Loucy (cell line): ENCODE measurements at regions not wholly inside any gene's neighbourhood (a gene's known extent, or its start where the extent isn't known, plus 50 kb on each side); places are given as distances from the start of the nearest gene placed in this dataset.

ENCODE experiments used
- H2AFZ ChIP-seq: fragments of 200-600 bp; sonication (generic); 2 replicates; pipeline ENCODE4 v1.6.0; 2016; ENCODE audit warnings: antibody characterized with exemption, mild to moderate bottlenecking, low read length, moderate library complexity
- H3F3A ChIP-seq: fragments of 200-600 bp; 2 replicates; pipeline ENCODE4 v1.6.0; 2016; ENCODE audit warnings: antibody characterized with exemption, low read depth, mild to moderate bottlenecking
- H3K27me3 ChIP-seq: fragments of 200-600 bp; sonication (generic); 2 replicates; pipeline ENCODE4 v1.6.1; 2014; ENCODE audit warnings: low read length, mild to moderate bottlenecking; ENCODE audit not compliant: insufficient read depth, poor library complexity, severe bottlenecking
- H3K36me3 ChIP-seq: fragments of 200-600 bp; sonication (generic); 2 replicates; pipeline ENCODE4 v1.6.1; 2016; ENCODE audit warnings: low read length; ENCODE audit not compliant: insufficient read depth
- H3K4me1 ChIP-seq: fragments of 200-600 bp; sonication (generic); 2 replicates; pipeline ENCODE4 v1.5.1; 2014; ENCODE audit warnings: low read length, mild to moderate bottlenecking; ENCODE audit not compliant: insufficient read depth, poor library complexity, severe bottlenecking
- H3K4me2 ChIP-seq: fragments of 200-600 bp; sonication (generic); 2 replicates; pipeline ENCODE4 v1.6.0; 2014; ENCODE audit warnings: antibody characterized with exemption, low read length, low read depth, mild to moderate bottlenecking; ENCODE audit not compliant: poor library complexity, severe bottlenecking
- H3K4me3 ChIP-seq: fragments of 200-600 bp; sonication (generic); 2 replicates; pipeline ENCODE4 v1.5.1; 2014; ENCODE audit warnings: low read length, mild to moderate bottlenecking, mixed read lengths; ENCODE audit not compliant: poor library complexity, severe bottlenecking
- H3K79me2 ChIP-seq: fragments of 200-600 bp; sonication (generic); 2 replicates; pipeline ENCODE4 v1.6.1; 2014; ENCODE audit warnings: low read length; ENCODE audit not compliant: insufficient read depth
- H3K9ac ChIP-seq: fragments of 200-600 bp; sonication (generic); 2 replicates; pipeline ENCODE4 v1.6.0; 2014; ENCODE audit warnings: mild to moderate bottlenecking, low read depth, low read length, moderate library complexity; ENCODE audit not compliant: poor library complexity, severe bottlenecking
- H3K9me2 ChIP-seq: fragments of 200-600 bp; sonication (generic); replicated peaks from 2 replicates; pipeline ENCODE4 v1.6.1; 2016; ENCODE audit warnings: low read depth, low read length, mixed read lengths
- H3K9me3 ChIP-seq: fragments of 200-600 bp; sonication (generic); 2 replicates; pipeline ENCODE4 v1.6.1; 2014; ENCODE audit warnings: mild to moderate bottlenecking, antibody characterized with exemption, low read length, low read depth; ENCODE audit not compliant: insufficient read depth
- H4K20me1 ChIP-seq: fragments of 200-600 bp; sonication (generic); 2 replicates; pipeline ENCODE4 v1.6.0; 2014; ENCODE audit warnings: antibody characterized with exemption, low read length, mild to moderate bottlenecking; ENCODE audit not compliant: insufficient read depth, poor library complexity, severe bottlenecking
- CTCF ChIP-seq: fragments of 200-600 bp; sonication (generic); conservative IDR thresholded peaks from 2 replicates; pipeline ENCODE4 v1.5.1; 2014; ENCODE audit warnings: mild to moderate bottlenecking, antibody characterized with exemption, low read length
- EZH2phosphoT487 ChIP-seq: fragments of 200-600 bp; IDR thresholded peaks from 2 replicates; pipeline ENCODE4 v1.6.1; 2018; ENCODE audit warnings: antibody characterized with exemption, mild to moderate bottlenecking, moderate library complexity, borderline replicate concordance

GRCh38 chr18:65365245-65365980 is 385.4 kb upstream of the CDH7 start:
- Histone ChIP-seq H3K4me2 (no peak overlapping the region), H3K79me2 (no peaks in the 10 kb centered on the region), H3F3A (no peaks in the 10 kb centered on the region), H3K4me1 (no peaks in the 10 kb centered on the region), H3K4me3 (no peak overlapping the region), H3K36me3 (no peaks in the 10 kb centered on the region), H4K20me1 (no peaks in the 10 kb centered on the region), H3K27me3 (no peaks in the 10 kb centered on the region), H3K9me2 (no peaks in the 10 kb centered on the region), H2AFZ (no peak overlapping the region), H3K9ac (no peak overlapping the region), H3K9me3 (no peaks in the 10 kb centered on the region)
- TF ChIP-seq CTCF (no peak), EZH2phosphoT487 (no peak)

- H3K4me2 ChIP-seq, result no peak overlapping the region
- H3K4me1 ChIP-seq, result no peaks in the 10 kb centered on the region
- H3K36me3 ChIP-seq, result no peaks in the 10 kb centered on the region
- H3K9me3 ChIP-seq, result no peaks in the 10 kb centered on the region
- TF ChIP-seq CTCF, result no peak
- no peak for TF ChIP-seq EZH2phosphoT487
- no peaks in the 10 kb centered on the region for H4K20me1 ChIP-seq
- no peaks in the 10 kb centered on the region for H3K79me2 ChIP-seq
- H2AFZ ChIP-seq, result no peak overlapping the region
- no peaks in the 10 kb centered on the region for H3F3A ChIP-seq
- H3K4me3 ChIP-seq, result no peak overlapping the region
- no peak overlapping the region for H3K9ac ChIP-seq
- H3K27me3 ChIP-seq, result no peaks in the 10 kb centered on the region
- H3K9me2 ChIP-seq, result no peaks in the 10 kb centered on the region
These were observed 386.7 kb upstream of the CDH7 start for GRCh38 chr18:65363911-65364632.

GRCh38 chr18:65363011-65363410 is 387.8 kb upstream of the CDH7 start:
- Histone ChIP-seq H3K36me3 (no peaks in the 10 kb centered on the region), H3K4me1 (no peaks in the 10 kb centered on the region), H3K9me2 (no peaks in the 10 kb centered on the region), H3K27me3 (no peaks in the 10 kb centered on the region), H3K4me3 (no peak overlapping the region), H3K9ac (no peak overlapping the region), H4K20me1 (no peaks in the 10 kb centered on the region), H3K9me3 (no peaks in the 10 kb centered on the region), H3F3A (no peaks in the 10 kb centered on the region), H2AFZ (no peak overlapping the region), H3K79me2 (no peaks in the 10 kb centered on the region), H3K4me2 (no peak overlapping the region)
- TF ChIP-seq CTCF, result no peak
- TF ChIP-seq EZH2phosphoT487, result no peak
